ENCODE measurements at regions not wholly inside any gene's neighbourhood (a gene's known extent, or its start where the extent isn't known, plus 50 kb on each side); places are given as distances from the start of the nearest gene placed in this dataset.
"Not testable (repeated sequence)": the region's sequence is repeated elsewhere in the genome, so short reads cannot be mapped to it uniquely, and the experiment has no call there.

- WGBS, 2 experiments (ENCODE audit: extremely low coverage in 1 of 2, insufficient coverage in 1 of 2, insufficient read length in 1 of 2, insufficient replicate concordance in 2 of 2, low coverage in 1 of 2, low lambda C conversion rate in 2 of 2, missing lambda C conversion rate in 1 of 2): 90% methylated on average over 5 of the region's 5 CpGs; no CpG with 5 or more reads in 1 of the 2 experiments
- not testable (repeated sequence) for FAIRE-seq
Measured at GRCh38 chr2:193412368-193412767, 1217.6 kb upstream of the TMEFF2 start.

More at GRCh38 chr2:193412368-193412767, 1217.6 kb upstream of the TMEFF2 start:
- H4K5ac ChIP-seq (ENCODE audit: insufficient read length, low read depth, low read length); H3K4ac ChIP-seq (replicated peaks; ENCODE audit: insufficient read length, low read depth, low read length); H2AK5ac ChIP-seq (ENCODE audit: low read depth, low read length); H3K9me3 ChIP-seq (ENCODE audit: insufficient read depth in 2 of 2, low read depth in 1 of 2, low read length in 1 of 2); H3K79me2 ChIP-seq (ENCODE audit: control insufficient read depth in 1 of 2, insufficient read depth in 2 of 2, low read length in 2 of 2); H3K4me3 ChIP-seq (ENCODE audit: extremely low read depth in 1 of 4, insufficient read depth in 2 of 4, low read depth in 3 of 4, low read length in 4 of 4); H2BK120ac ChIP-seq (replicated peaks; ENCODE audit: low read depth, low read length); H3K56ac ChIP-seq (replicated peaks; ENCODE audit: insufficient read length, low read depth, low read length); H3K9ac ChIP-seq (replicated peaks in 1 of 4; ENCODE audit: extremely low read depth in 1 of 4, low read depth in 3 of 4, low read length in 3 of 4); DNase-seq (ENCODE audit: low read depth in 1 of 2, low spot score in 2 of 2); H3K27me3 ChIP-seq (replicated peaks in 1 of 4; ENCODE audit: control insufficient read depth in 3 of 4, extremely low read depth in 1 of 4, insufficient read depth in 3 of 4, low read length in 3 of 4); H2BK5ac ChIP-seq (ENCODE audit: low read depth, low read length); H2BK15ac ChIP-seq (ENCODE audit: low read length); H3K23me2 ChIP-seq (ENCODE audit: low read depth, low read length); H4K91ac ChIP-seq (replicated peaks; ENCODE audit: insufficient read length, low read length); H2BK20ac ChIP-seq (ENCODE audit: low read length); H3K36me3 ChIP-seq (ENCODE audit: control insufficient read depth in 2 of 4, insufficient read depth in 4 of 4, low read length in 3 of 4); H3K27ac ChIP-seq (ENCODE audit: low read depth, low read length); H3K4me2 ChIP-seq (ENCODE audit: insufficient read depth in 1 of 2, low read depth in 2 of 2, low read length in 2 of 2); H2AFZ ChIP-seq (ENCODE audit: low read length); H3K4me1 ChIP-seq (replicated peaks in 1 of 4; ENCODE audit: control insufficient read depth in 3 of 4, insufficient read depth in 4 of 4, low read length in 3 of 4); H3K14ac ChIP-seq (ENCODE audit: insufficient read length); POLR2A ChIA-PET (ENCODE audit: partially characterized antibody); H3K18ac ChIP-seq (ENCODE audit: extremely low read depth, low read length); H4K20me1 ChIP-seq (replicated peaks in 1 of 2; ENCODE audit: control insufficient read depth in 1 of 2, insufficient read depth in 2 of 2, low read length in 2 of 2); H3K23ac ChIP-seq (ENCODE audit: insufficient read length); H4K8ac ChIP-seq (ENCODE audit: extremely low read depth, insufficient read depth, low read length); H2BK12ac ChIP-seq (ENCODE audit: low read depth, low read length); H3K79me1 ChIP-seq (ENCODE audit: low read depth, low read length): not testable (repeated sequence)
- CTCF ChIA-PET (ENCODE audit: partially characterized antibody): interaction anchor here (1.1 kb wide), 1 partner anchor 27 kb away, joined by 3 read pairs; no protein-coding TSS in a partner anchor
